DND-41 (cell line): ENCODE measurements at regions not wholly inside any gene's neighbourhood (a gene's known extent, or its start where the extent isn't known, plus 50 kb on each side); places are given as distances from the start of the nearest gene placed in this dataset.
"Not testable (repeated sequence)": the region's sequence is repeated elsewhere in the genome, so short reads cannot be mapped to it uniquely, and the experiment has no call there.

Experiments
- ATAC-seq: fragments of 200-7000 bp; cut with Tn5 transposase; 3 replicates; pipeline ENCODE4 v1.9.1; 2021; ENCODE audit warnings: low read depth; ENCODE audit not compliant: insufficient read depth
- DNase-seq: peaks from one replicate; pipeline ENCODE4 v3.0.0-alpha.2; 2020
- H2AFZ ChIP-seq: 2 replicates; pipeline ENCODE4 v1.6.0; 2012; ENCODE audit warnings: low read depth, low read length
- H3K27ac ChIP-seq: 2 replicates; pipeline ENCODE4 v1.5.1; 2012; ENCODE audit warnings: low read length, inconsistent platforms
- H3K27me3 ChIP-seq: fragments of 200-600 bp; sonication (generic); 2 replicates; pipeline ENCODE4 v1.6.0; 2012; ENCODE audit warnings: low read length, mild to moderate bottlenecking, inconsistent platforms; ENCODE audit not compliant: insufficient read depth, poor library complexity
- H3K36me3 ChIP-seq: 2 replicates; pipeline ENCODE4 v1.5.1; 2012; ENCODE audit warnings: low read length, inconsistent platforms; ENCODE audit not compliant: insufficient read depth
- H3K4me1 ChIP-seq: 2 replicates; pipeline ENCODE4 v1.5.1; 2012; ENCODE audit warnings: mild to moderate bottlenecking, low read length; ENCODE audit not compliant: insufficient read depth
- H3K4me2 ChIP-seq: 2 replicates; pipeline ENCODE4 v1.6.0; 2012; ENCODE audit warnings: mild to moderate bottlenecking, moderate library complexity, low read length, inconsistent platforms; ENCODE audit not compliant: insufficient read depth
- H3K4me3 ChIP-seq, 2 experiments: fragments of 200-600 bp in 1 of 2; shearing (Covaris generic) in 1 of 2; 2 replicates each; pipeline ENCODE4 v1.5.1; 2012 to 2016; ENCODE audit warnings: inconsistent platforms in 2 of 2, low read length in 2 of 2, mild to moderate bottlenecking in 2 of 2, low read depth in 1 of 2, moderate library complexity in 1 of 2
- H3K79me2 ChIP-seq: 2 replicates; pipeline ENCODE4 v1.6.0; 2012; ENCODE audit warnings: low read length, inconsistent platforms; ENCODE audit not compliant: insufficient read depth
- H3K9ac ChIP-seq: 2 replicates; pipeline ENCODE4 v1.6.0; 2012; ENCODE audit warnings: low read depth, mild to moderate bottlenecking, inconsistent platforms, low read length, moderate library complexity
- H3K9me3 ChIP-seq: 2 replicates; pipeline ENCODE4 v1.5.1; 2012; ENCODE audit warnings: low read length, moderate library complexity, mild to moderate bottlenecking, inconsistent platforms; ENCODE audit not compliant: insufficient read depth, severe bottlenecking
- H4K20me1 ChIP-seq: 2 replicates; pipeline ENCODE4 v1.6.0; 2012; ENCODE audit warnings: low read length; ENCODE audit not compliant: insufficient read depth
- CTCF ChIP-seq: IDR thresholded peaks from 2 replicates; pipeline ENCODE4 v1.5.1; 2012; ENCODE audit warnings: borderline replicate concordance, low read length, moderate library complexity, mild to moderate bottlenecking; ENCODE audit not compliant: poor library complexity, severe bottlenecking; ENCODE audit errors: extremely low read depth
- EZH2 ChIP-seq: IDR thresholded peaks from 3 replicates; pipeline ENCODE4 v1.6.1; 2012; ENCODE audit warnings: borderline replicate concordance, low read depth, mild to moderate bottlenecking, moderate library complexity, low read length, inconsistent platforms; ENCODE audit not compliant: severe bottlenecking

GRCh38 chr13:111060237-111060919, 54.7 kb upstream of the ARHGEF7 start:
- Histone ChIP-seq H3K27ac (no peak overlapping the region), H3K79me2 (no peaks in the 10 kb centered on the region), H3K27me3 (no peaks in the 10 kb centered on the region), H3K9me3 (no peaks in the 10 kb centered on the region), H3K9ac (no peak overlapping the region), H3K36me3 (no peaks in the 10 kb centered on the region), H2AFZ (no peak overlapping the region), H3K4me1 (no peaks in the 10 kb centered on the region), H3K4me3 (no peak overlapping the region), H4K20me1 (no peaks in the 10 kb centered on the region), H3K4me2 (no peak overlapping the region)
- ATAC-seq (no peak), DNase-seq (no peak)
- TF ChIP-seq EZH2 = no peak
- no peak for TF ChIP-seq CTCF

- no peak overlapping the region for H3K4me2 ChIP-seq
- H2AFZ ChIP-seq = no peak overlapping the region
- no peaks in the 10 kb centered on the region for H3K36me3 ChIP-seq
- no peak overlapping the region for H3K4me3 ChIP-seq
- no peak overlapping the region for H3K27ac ChIP-seq
- H3K27me3 ChIP-seq = no peaks in the 10 kb centered on the region
- TF ChIP-seq EZH2 (no peak), CTCF (no peak)
- H3K9me3 ChIP-seq = no peaks in the 10 kb centered on the region
- no peak overlapping the region for H3K9ac ChIP-seq
- ATAC-seq (no peak), DNase-seq (no peak)
- H3K4me1 ChIP-seq = no peaks in the 10 kb centered on the region
- H3K79me2 ChIP-seq = no peaks in the 10 kb centered on the region
- H4K20me1 ChIP-seq = no peaks in the 10 kb centered on the region
Measured at GRCh38 chr13:111058796-111059506, 56.2 kb upstream of the ARHGEF7 start.

GRCh38 chr13:111058339-111058738, 56.8 kb upstream of the ARHGEF7 start:
- not testable (repeated sequence) for H3K9ac ChIP-seq, H2AFZ ChIP-seq, H3K4me1 ChIP-seq, DNase-seq, H3K9me3 ChIP-seq, H3K79me2 ChIP-seq, H3K4me2 ChIP-seq, H4K20me1 ChIP-seq, H3K4me3 ChIP-seq, H3K36me3 ChIP-seq, H3K27ac ChIP-seq, H3K27me3 ChIP-seq, ATAC-seq

- H4K20me1 ChIP-seq, H2AFZ ChIP-seq, H3K4me2 ChIP-seq, H3K9me3 ChIP-seq, H3K4me3 ChIP-seq, H3K79me2 ChIP-seq, H3K27me3 ChIP-seq, H3K36me3 ChIP-seq, H3K4me1 ChIP-seq, H3K9ac ChIP-seq, ATAC-seq, DNase-seq, H3K27ac ChIP-seq: not testable (repeated sequence)
Measured at GRCh38 chr13:111051726-111052232, 63.3 kb upstream of the ARHGEF7 start.
